ENCODE measurements at regions not wholly inside any gene's neighbourhood (a gene's known extent, or its start where the extent isn't known, plus 50 kb on each side); places are given as distances from the start of the nearest gene placed in this dataset.

- TF ChIP-seq EZH2phosphoT487 (IDR thresholded peaks at IDR 0.05; ENCODE audit: borderline replicate concordance, low read depth, low read length), result no peak
- Histone ChIP-seq H3K4me3 (ENCODE audit: low read depth, low read length, poor library complexity, severe bottlenecking) (no peak overlapping the region), H3K36me3 (ENCODE audit: insufficient read depth, low read length) (no peaks in the 10 kb centered on the region), H3K4me2 (ENCODE audit: low read length) (no peak overlapping the region), H4K20me1 (ENCODE audit: insufficient read depth, low read length) (no peaks in the 10 kb centered on the region), H3K9me2 (ENCODE audit: insufficient read depth, low read length) (no peaks in the 10 kb centered on the region), H3K27ac (ENCODE audit: low read depth, low read length, poor library complexity, severe bottlenecking) (no peak overlapping the region), H3K9me3 (ENCODE audit: low read length) (no peaks in the 10 kb centered on the region), H3K79me2 (ENCODE audit: insufficient read depth, low read depth, low read length) (no peaks in the 10 kb centered on the region), H2AFZ (ENCODE audit: low read length) (no peak overlapping the region), H3K4me1 (ENCODE audit: insufficient read depth, low read length, poor library complexity, severe bottlenecking) (no peaks in the 10 kb centered on the region)
- POLR2A ChIA-PET, result no interaction called here
- CTCF ChIA-PET (ENCODE audit: unreplicated experiment), result no interaction called here
- BruUV-seq (replicated peaks), result no TSS peak
- intact Hi-C loops (cut with micrococcal nuclease; ENCODE audit: unreplicated experiment), result no loop called here
- no peak for DNase-seq (ENCODE audit: low spot score)
Measured at GRCh38 chr5:63131626-63132285, 553.1 kb downstream of the LRRC70 start.

GRCh38 chr5:63128761-63129160, 550.1 kb downstream of the LRRC70 start:
- no peak for DNase-seq (ENCODE audit: low spot score)
- Histone ChIP-seq H3K36me3 (ENCODE audit: insufficient read depth, low read length) (no peaks in the 10 kb centered on the region), H3K79me2 (ENCODE audit: insufficient read depth, low read depth, low read length) (no peaks in the 10 kb centered on the region), H4K20me1 (ENCODE audit: insufficient read depth, low read length) (no peaks in the 10 kb centered on the region), H2AFZ (ENCODE audit: low read length) (no peak overlapping the region), H3K4me1 (ENCODE audit: insufficient read depth, low read length, poor library complexity, severe bottlenecking) (no peaks in the 10 kb centered on the region), H3K27ac (ENCODE audit: low read depth, low read length, poor library complexity, severe bottlenecking) (no peak overlapping the region), H3K9me3 (ENCODE audit: low read length) (no peaks in the 10 kb centered on the region), H3K4me2 (ENCODE audit: low read length) (no peak overlapping the region), H3K4me3 (ENCODE audit: low read depth, low read length, poor library complexity, severe bottlenecking) (no peak overlapping the region), H3K9me2 (ENCODE audit: insufficient read depth, low read length) (no peaks in the 10 kb centered on the region)
- BruUV-seq (replicated peaks), result no TSS peak
- ChIA-PET POLR2A (no interaction called here), CTCF (ENCODE audit: unreplicated experiment) (no interaction called here)
- TF ChIP-seq CTCF (conservative IDR thresholded peaks at IDR 0.05; ENCODE audit: low read length), result no peak
- TF ChIP-seq EZH2phosphoT487 (IDR thresholded peaks at IDR 0.05; ENCODE audit: borderline replicate concordance, low read depth, low read length), result no peak
- intact Hi-C loops (cut with micrococcal nuclease; ENCODE audit: unreplicated experiment), result no loop called here

- no peak for TF ChIP-seq EZH2phosphoT487 (IDR thresholded peaks at IDR 0.05; ENCODE audit: borderline replicate concordance, low read depth, low read length)
- TF ChIP-seq CTCF (conservative IDR thresholded peaks at IDR 0.05; ENCODE audit: low read length), result no peak
- Histone ChIP-seq H2AFZ (ENCODE audit: low read length) (no peak overlapping the region), H3K4me3 (ENCODE audit: low read depth, low read length, poor library complexity, severe bottlenecking) (no peak overlapping the region), H4K20me1 (ENCODE audit: insufficient read depth, low read length) (no peaks in the 10 kb centered on the region), H3K27ac (ENCODE audit: low read depth, low read length, poor library complexity, severe bottlenecking) (no peak overlapping the region), H3K9me2 (ENCODE audit: insufficient read depth, low read length) (no peaks in the 10 kb centered on the region), H3K36me3 (ENCODE audit: insufficient read depth, low read length) (no peaks in the 10 kb centered on the region), H3K4me1 (ENCODE audit: insufficient read depth, low read length, poor library complexity, severe bottlenecking) (no peaks in the 10 kb centered on the region), H3K4me2 (ENCODE audit: low read length) (no peak overlapping the region), H3K9me3 (ENCODE audit: low read length) (no peaks in the 10 kb centered on the region), H3K79me2 (ENCODE audit: insufficient read depth, low read depth, low read length) (no peaks in the 10 kb centered on the region)
- no peak for DNase-seq (ENCODE audit: low spot score)
- no TSS peak for BruUV-seq (replicated peaks)
- intact Hi-C loops (cut with micrococcal nuclease; ENCODE audit: unreplicated experiment), result no loop called here
- POLR2A ChIA-PET, result no interaction called here
- CTCF ChIA-PET (ENCODE audit: unreplicated experiment), result no interaction called here
Measured at GRCh38 chr5:63128018-63128417, 549.4 kb downstream of the LRRC70 start.
